B cell (primary cell): ENCODE measurements at regions not wholly inside any gene's neighbourhood (a gene's known extent, or its start where the extent isn't known, plus 50 kb on each side); places are given as distances from the start of the nearest gene placed in this dataset.

Experiments
- ATAC-seq: fragments of 200-7000 bp; cut with Tn5 transposase; one replicate; pipeline ENCODE4 v1.10.0; 2021; ENCODE audit warnings: low read depth, mild to moderate bottlenecking, moderate number of reproducible peaks, moderate library complexity
- CTCF ChIA-PET: fragments of 350-600 bp; sonication (Branson Sonifier 250); formaldehyde crosslinking; loops from one replicate; lab custom pipeline; 2021; ENCODE audit warnings: antibody characterized with exemption, inconsistent platforms; lab: Charles Lee
- POLR2A ChIA-PET: fragments of 350-600 bp; sonication (Branson Sonifier 250); formaldehyde crosslinking; loops from one replicate; lab custom pipeline; 2021; ENCODE audit warnings: antibody characterized with exemption; lab: Charles Lee
- DNase-seq: peaks from one replicate; pipeline ENCODE4 v3.0.0; 2013
- H2AFZ ChIP-seq: 2 replicates; pipeline ENCODE4 v1.6.1; 2012; ENCODE audit warnings: mild to moderate bottlenecking, low read depth, low read length; ENCODE audit not compliant: insufficient read depth, poor library complexity, severe bottlenecking
- H3K27ac ChIP-seq, 2 donors: 1 replicate in 1 of 2; 2 replicates in 1 of 2; pipeline ENCODE4 v1.5.1; 2012 to 2013; ENCODE audit warnings: low read length in 2 of 2, mild to moderate bottlenecking in 2 of 2, moderate library complexity in 1 of 2
- H3K27me3 ChIP-seq, 4 experiments: fragments of 200-600 bp in 1 of 4; sonication (generic) in 1 of 4; replicated peaks in 1 of 4; 1 replicate in 2 of 4; 2 replicates in 2 of 4; pipeline versions ENCODE4 v1.6.1 to v1.7.0; 2013 to 2016; ENCODE audit warnings: low read length in 3 of 4, mild to moderate bottlenecking in 2 of 4, mixed read lengths in 1 of 4, moderate library complexity in 1 of 4; ENCODE audit not compliant: insufficient read depth in 4 of 4, control insufficient read depth in 3 of 4; ENCODE audit errors: control extremely low read depth in 1 of 4
- H3K36me3 ChIP-seq, 2 experiments: replicated peaks in 1 of 2; 1 replicate in 1 of 2; 2 replicates in 1 of 2; pipeline versions ENCODE4 v1.6.1 to v1.7.1; 2013; ENCODE audit warnings: low read length in 1 of 2; ENCODE audit not compliant: insufficient read depth in 2 of 2, control insufficient read depth in 1 of 2; ENCODE audit errors: control extremely low read depth in 1 of 2, extremely low read depth in 1 of 2
- H3K4me1 ChIP-seq, 2 donors: fragments of 200-600 bp in 1 of 2; sonication (generic) in 1 of 2; 1 replicate in 1 of 2; 2 replicates in 1 of 2; pipeline versions ENCODE4 v1.5.1 to v1.6.1; 2013 to 2017; ENCODE audit warnings: low read length in 2 of 2; ENCODE audit not compliant: control insufficient read depth in 2 of 2, insufficient read depth in 2 of 2
- H3K4me2 ChIP-seq: replicated peaks from 2 replicates; pipeline ENCODE3; 2012; ENCODE audit warnings: mild to moderate bottlenecking, low read depth, low read length; ENCODE audit not compliant: poor library complexity, severe bottlenecking
- H3K4me3 ChIP-seq, 5 experiments: fragments of 200-600 bp in 1 of 5; sonication (generic) in 1 of 5; 1 replicate in 3 of 5; 2 replicates in 2 of 5; pipeline versions ENCODE4 v1.5.1 to v1.7.0; 2011 to 2016; ENCODE audit warnings: low read length in 4 of 5, mild to moderate bottlenecking in 4 of 5, low read depth in 2 of 5, control low read depth in 1 of 5, moderate library complexity in 1 of 5; ENCODE audit not compliant: insufficient read depth in 1 of 5; ENCODE audit errors: control extremely low read depth in 1 of 5, extremely low read depth in 1 of 5
- H3K79me2 ChIP-seq: fragments of 200-600 bp; sonication (generic); one replicate; pipeline ENCODE4 v1.6.0; 2016; ENCODE audit warnings: low read length; ENCODE audit not compliant: control insufficient read depth, insufficient read depth
- H3K9ac ChIP-seq: fragments of 200-600 bp; sonication (generic); 2 replicates; pipeline ENCODE4 v1.6.1; 2017; ENCODE audit warnings: mild to moderate bottlenecking, low read length, moderate library complexity
- H3K9me3 ChIP-seq, 3 donors: one replicate each; pipeline versions ENCODE4 v1.6.1 to v1.7.1; 2013; ENCODE audit warnings: low read length in 2 of 3; ENCODE audit not compliant: control insufficient read depth in 2 of 3, insufficient read depth in 1 of 3; ENCODE audit errors: control extremely low read depth in 1 of 3
- H4K20me1 ChIP-seq: 2 replicates; pipeline ENCODE4 v1.6.0; 2012; ENCODE audit warnings: mild to moderate bottlenecking, low read length; ENCODE audit not compliant: insufficient read depth, control insufficient read depth, poor library complexity, severe bottlenecking
- H3K27ac Mint-ChIP-seq: one replicate; pipeline ENCODE4 v1.8.0; 2021; ENCODE audit warnings: mixed read lengths
- H3K27me3 Mint-ChIP-seq: one replicate; pipeline ENCODE4 v1.8.0; 2021; ENCODE audit warnings: mixed read lengths
- H3K4me1 Mint-ChIP-seq: one replicate; pipeline ENCODE4 v1.8.0; 2021; ENCODE audit warnings: mixed read lengths
- H3K4me3 Mint-ChIP-seq: one replicate; pipeline ENCODE4 v1.8.0; 2021; ENCODE audit warnings: mixed read lengths
- H3K9me3 Mint-ChIP-seq: one replicate; pipeline ENCODE4 v1.8.0; 2022; ENCODE audit warnings: mixed read lengths; ENCODE audit not compliant: insufficient read depth
- EZH2 ChIP-seq: IDR thresholded peaks from 2 replicates; pipeline ENCODE4 v1.6.1; 2012; ENCODE audit warnings: borderline replicate concordance, low read depth, mild to moderate bottlenecking, moderate library complexity, low read length; ENCODE audit not compliant: insufficient read depth, poor library complexity, severe bottlenecking
- WGBS: methylation state at CpG from one replicate; pipeline ENCODE4 v1.1.5; 2013; ENCODE audit warnings: missing lambda C conversion rate; ENCODE audit not compliant: insufficient coverage; 5-methylcytosine and 5-hydroxymethylcytosine counted together
- intact Hi-C: fragments of 100-400 bp; cut with micrococcal nuclease; formaldehyde crosslinking; loops from one replicate; pipeline ENCODE4 v1.10.0; 2022
- TF ChIP-seq, protein P1 (sequence below): fragments of 200-600 bp; IDR thresholded peaks from one replicate; pipeline ENCODE4 v1.8.0; 2022; ENCODE audit warnings: antibody characterized with exemption, mild to moderate bottlenecking

DNA sequence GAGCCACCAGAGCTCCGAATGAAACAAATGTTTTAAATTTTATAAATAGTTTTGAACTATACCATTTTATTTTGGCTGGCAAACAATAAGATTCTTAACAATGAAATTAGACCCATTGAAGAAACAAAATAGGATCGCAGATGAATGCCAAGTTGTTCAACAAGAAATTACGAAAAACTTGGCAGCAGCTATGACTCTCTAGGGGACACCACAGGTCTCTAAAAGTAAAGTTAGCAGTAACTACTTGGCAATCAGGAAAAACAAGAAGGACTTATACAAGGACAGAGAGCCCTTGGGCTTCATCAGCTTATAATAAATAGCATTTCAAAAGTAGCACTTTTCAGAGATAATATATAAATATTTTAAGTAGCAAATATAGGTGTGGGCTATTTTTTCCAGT, 603.8 kb upstream of the PSMD7 start:
- Mint-ChIP-seq H3K27ac (no peak overlapping the region), H3K4me3 (no peak overlapping the region), H3K4me1 (no peaks in the 10 kb centered on the region), H3K27me3 (no peaks in the 10 kb centered on the region), H3K9me3 (peaks cover 4% of the 10 kb centered on the region)
- Histone ChIP-seq H3K27me3 (no peaks in the 10 kb centered on the region), H2AFZ (no peak overlapping the region), H3K36me3 (no peaks in the 10 kb centered on the region), H3K9me3 (peaks cover 0 to 3% (median 0%) of the 10 kb centered on the region in 3 donors), H3K4me2 (no peak overlapping the region), H3K27ac (no peak overlapping the region), H3K9ac (no peak overlapping the region), H4K20me1 (no peaks in the 10 kb centered on the region), H3K4me3 (no peak overlapping the region), H3K4me1 (no peaks in the 10 kb centered on the region), H3K79me2 (no peaks in the 10 kb centered on the region)
- ChIA-PET CTCF (no interaction called here), POLR2A (no interaction called here)
- TF ChIP-seq, protein P1, sequence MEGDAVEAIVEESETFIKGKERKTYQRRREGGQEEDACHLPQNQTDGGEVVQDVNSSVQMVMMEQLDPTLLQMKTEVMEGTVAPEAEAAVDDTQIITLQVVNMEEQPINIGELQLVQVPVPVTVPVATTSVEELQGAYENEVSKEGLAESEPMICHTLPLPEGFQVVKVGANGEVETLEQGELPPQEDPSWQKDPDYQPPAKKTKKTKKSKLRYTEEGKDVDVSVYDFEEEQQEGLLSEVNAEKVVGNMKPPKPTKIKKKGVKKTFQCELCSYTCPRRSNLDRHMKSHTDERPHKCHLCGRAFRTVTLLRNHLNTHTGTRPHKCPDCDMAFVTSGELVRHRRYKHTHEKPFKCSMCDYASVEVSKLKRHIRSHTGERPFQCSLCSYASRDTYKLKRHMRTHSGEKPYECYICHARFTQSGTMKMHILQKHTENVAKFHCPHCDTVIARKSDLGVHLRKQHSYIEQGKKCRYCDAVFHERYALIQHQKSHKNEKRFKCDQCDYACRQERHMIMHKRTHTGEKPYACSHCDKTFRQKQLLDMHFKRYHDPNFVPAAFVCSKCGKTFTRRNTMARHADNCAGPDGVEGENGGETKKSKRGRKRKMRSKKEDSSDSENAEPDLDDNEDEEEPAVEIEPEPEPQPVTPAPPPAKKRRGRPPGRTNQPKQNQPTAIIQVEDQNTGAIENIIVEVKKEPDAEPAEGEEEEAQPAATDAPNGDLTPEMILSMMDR = no peak
- no peak for TF ChIP-seq EZH2
- no peak for ATAC-seq
- no peak for DNase-seq
- 86% methylated on average over 2 of the region's 3 CpGs for WGBS
- intact Hi-C loops = no loop called here

DNA sequence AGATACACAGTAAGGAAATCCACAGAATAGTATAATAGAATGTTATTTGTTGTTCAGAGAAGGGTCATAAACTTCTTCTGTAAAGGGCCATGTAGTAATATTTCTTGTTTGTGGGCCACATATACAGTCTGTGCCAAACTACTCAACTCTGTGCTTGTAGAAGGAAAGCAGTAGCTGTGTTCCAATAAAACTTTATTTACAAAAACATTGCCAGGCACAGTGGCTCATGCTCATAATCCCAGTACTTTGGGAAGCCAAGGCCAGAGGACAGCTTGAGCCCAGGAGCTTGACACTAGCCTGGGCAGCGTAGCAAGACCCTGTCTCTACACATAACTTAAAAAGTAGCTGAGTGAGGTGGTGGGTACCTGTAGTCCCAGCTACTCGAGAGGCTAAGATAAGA, 612.8 kb upstream of the PSMD7 start:
- CTCF ChIA-PET = no interaction called here
- DNase-seq = no peak
- no peak overlapping the region for H3K27ac Mint-ChIP-seq
- H3K4me1 ChIP-seq = no peaks in the 10 kb centered on the region
- no peaks in the 10 kb centered on the region for H3K27me3 ChIP-seq
- H2AFZ ChIP-seq = no peak overlapping the region
- peaks cover 0 to 3% (median 0%) of the 10 kb centered on the region in 3 donors for H3K9me3 ChIP-seq
- WGBS = 80% methylated on average over 1 of the region's 2 CpGs
- no peaks in the 10 kb centered on the region for H3K79me2 ChIP-seq
- H3K4me2 ChIP-seq = no peak overlapping the region
- POLR2A ChIA-PET = no interaction called here
- H4K20me1 ChIP-seq = no peaks in the 10 kb centered on the region
- intact Hi-C loops = no loop called here
- ATAC-seq = no peak
- no peak overlapping the region for H3K27ac ChIP-seq
- H3K9me3 Mint-ChIP-seq = no peaks in the 10 kb centered on the region
- no peak overlapping the region for H3K9ac ChIP-seq
- H3K27me3 Mint-ChIP-seq = no peaks in the 10 kb centered on the region
- TF ChIP-seq EZH2 = no peak
- TF ChIP-seq, protein P1 = no peak
- H3K4me3 Mint-ChIP-seq = no peak overlapping the region
- no peaks in the 10 kb centered on the region for H3K4me1 Mint-ChIP-seq
- no peak overlapping the region for H3K4me3 ChIP-seq
- no peaks in the 10 kb centered on the region for H3K36me3 ChIP-seq
